OCI-LY7 (cell line): ENCODE measurements at regions not wholly inside any gene's neighbourhood (a gene's known extent, or its start where the extent isn't known, plus 50 kb on each side); places are given as distances from the start of the nearest gene placed in this dataset.
"Not testable (repeated sequence)": the region's sequence is repeated elsewhere in the genome, so short reads cannot be mapped to it uniquely, and the experiment has no call there.

ENCODE experiments used
- BruUV-seq: library from RNA; stranded (reverse); fragments of 400-500 nt; replicated peaks from 2 replicates; lab custom pipeline; 2021; lab: Mats Ljungman, UMichigan
- CTCF ChIA-PET: fragments of 300-600 bp; sonication (Branson Sonifier 250); formaldehyde crosslinking; loops from one replicate; lab custom pipeline; 2022; ENCODE audit warnings: antibody characterized with exemption; ENCODE audit not compliant: unreplicated experiment; lab: Charles Lee
- POLR2A ChIA-PET: fragments of 300-600 bp; sonication (Branson Sonifier 250); formaldehyde crosslinking; loops from one replicate; lab custom pipeline; 2022; ENCODE audit warnings: antibody characterized with exemption; lab: Charles Lee
- DNase-seq: peaks from one replicate; pipeline ENCODE4 v3.0.0-alpha.2; 2015; ENCODE audit warnings: low spot score
- H2AFZ ChIP-seq: fragments of 200-600 bp; sonication (generic), shearing (Covaris generic); 2 replicates; pipeline ENCODE4 v1.6.1; 2014; ENCODE audit warnings: mild to moderate bottlenecking, antibody characterized with exemption, low read length, moderate library complexity
- H3K27ac ChIP-seq: fragments of 200-600 bp; sonication (generic); 2 replicates; pipeline ENCODE4 v1.5.1; 2014; ENCODE audit warnings: mixed run types, low read depth, mild to moderate bottlenecking, moderate library complexity, low read length, inconsistent platforms; ENCODE audit not compliant: poor library complexity, severe bottlenecking
- H3K36me3 ChIP-seq: fragments of 200-600 bp; sonication (generic); 2 replicates; pipeline ENCODE4 v1.6.1; 2014; ENCODE audit warnings: mild to moderate bottlenecking, antibody characterized with exemption, low read length, moderate library complexity, mixed read lengths; ENCODE audit not compliant: insufficient read depth
- H3K4me1 ChIP-seq: fragments of 200-600 bp; sonication (generic); 2 replicates; pipeline ENCODE4 v1.5.1; 2014; ENCODE audit warnings: mild to moderate bottlenecking, low read length; ENCODE audit not compliant: insufficient read depth, poor library complexity, severe bottlenecking
- H3K4me2 ChIP-seq: fragments of 200-600 bp; sonication (generic); 2 replicates; pipeline ENCODE4 v1.6.1; 2014; ENCODE audit warnings: mild to moderate bottlenecking, low read length
- H3K4me3 ChIP-seq: fragments of 200-600 bp; sonication (generic); 2 replicates; pipeline ENCODE4 v1.5.1; 2014; ENCODE audit warnings: mild to moderate bottlenecking, low read depth, low read length; ENCODE audit not compliant: poor library complexity, severe bottlenecking
- H3K79me2 ChIP-seq: fragments of 200-600 bp; sonication (generic); 2 replicates; pipeline ENCODE4 v1.6.1; 2016; ENCODE audit warnings: low read depth, mild to moderate bottlenecking, low read length, moderate library complexity, mixed read lengths; ENCODE audit not compliant: insufficient read depth
- H3K9me2 ChIP-seq: fragments of 200-600 bp; sonication (generic); 2 replicates; pipeline ENCODE4 v1.6.1; 2016; ENCODE audit warnings: mild to moderate bottlenecking, low read length, mixed read lengths; ENCODE audit not compliant: insufficient read depth
- H3K9me3 ChIP-seq: fragments of 200-600 bp; sonication (generic); 2 replicates; pipeline ENCODE4 v1.6.1; 2014; ENCODE audit warnings: mild to moderate bottlenecking, mixed run types, low read length, mixed read lengths
- H4K20me1 ChIP-seq: fragments of 200-600 bp; sonication (generic); 2 replicates; pipeline ENCODE4 v1.6.1; 2014; ENCODE audit warnings: mild to moderate bottlenecking, antibody characterized with exemption, low read length, moderate library complexity, mixed read lengths; ENCODE audit not compliant: insufficient read depth
- EZH2phosphoT487 ChIP-seq: fragments of 200-600 bp; sonication (generic); IDR thresholded peaks from 2 replicates; pipeline ENCODE4 v1.6.1; 2018; ENCODE audit warnings: low read depth, borderline replicate concordance, mild to moderate bottlenecking, mixed run types, antibody characterized with exemption, low read length, moderate library complexity, mixed read lengths
- intact Hi-C: fragments of 100-400 bp; cut with micrococcal nuclease; formaldehyde crosslinking; loops from one replicate; pipeline ENCODE4 v1.10.0; 2022; ENCODE audit not compliant: unreplicated experiment
- TF ChIP-seq, protein P1 (sequence below): fragments of 200-600 bp; sonication (generic); conservative IDR thresholded peaks from 2 replicates; pipeline ENCODE4 v1.5.1; 2014; ENCODE audit warnings: mild to moderate bottlenecking, antibody characterized with exemption, low read length, moderate library complexity, mixed read lengths

DNA sequence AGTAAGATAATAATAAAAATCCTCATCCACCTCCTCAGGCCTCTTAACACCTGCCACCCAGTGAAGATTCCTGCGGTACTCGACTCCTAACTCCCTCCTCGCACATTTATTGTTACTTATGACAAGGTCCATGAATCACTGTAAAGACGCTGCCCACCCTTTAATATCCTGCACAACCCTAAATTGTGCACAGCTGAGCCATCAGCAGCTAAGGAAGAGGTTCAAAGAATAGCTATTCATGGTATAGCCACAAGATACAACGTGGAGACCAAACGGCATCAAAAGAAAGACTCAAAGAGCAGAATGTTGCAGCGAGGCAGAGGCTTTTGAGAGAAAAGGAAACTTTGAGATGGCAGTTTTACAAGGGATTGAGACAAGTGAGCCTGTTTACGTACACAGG, 266.3 kb downstream of the SATB2 start:
- H2AFZ ChIP-seq: peak overlapping the region; percentile 97
- TF ChIP-seq, protein P1, sequence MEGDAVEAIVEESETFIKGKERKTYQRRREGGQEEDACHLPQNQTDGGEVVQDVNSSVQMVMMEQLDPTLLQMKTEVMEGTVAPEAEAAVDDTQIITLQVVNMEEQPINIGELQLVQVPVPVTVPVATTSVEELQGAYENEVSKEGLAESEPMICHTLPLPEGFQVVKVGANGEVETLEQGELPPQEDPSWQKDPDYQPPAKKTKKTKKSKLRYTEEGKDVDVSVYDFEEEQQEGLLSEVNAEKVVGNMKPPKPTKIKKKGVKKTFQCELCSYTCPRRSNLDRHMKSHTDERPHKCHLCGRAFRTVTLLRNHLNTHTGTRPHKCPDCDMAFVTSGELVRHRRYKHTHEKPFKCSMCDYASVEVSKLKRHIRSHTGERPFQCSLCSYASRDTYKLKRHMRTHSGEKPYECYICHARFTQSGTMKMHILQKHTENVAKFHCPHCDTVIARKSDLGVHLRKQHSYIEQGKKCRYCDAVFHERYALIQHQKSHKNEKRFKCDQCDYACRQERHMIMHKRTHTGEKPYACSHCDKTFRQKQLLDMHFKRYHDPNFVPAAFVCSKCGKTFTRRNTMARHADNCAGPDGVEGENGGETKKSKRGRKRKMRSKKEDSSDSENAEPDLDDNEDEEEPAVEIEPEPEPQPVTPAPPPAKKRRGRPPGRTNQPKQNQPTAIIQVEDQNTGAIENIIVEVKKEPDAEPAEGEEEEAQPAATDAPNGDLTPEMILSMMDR: no peak
- TF ChIP-seq EZH2phosphoT487: no peak
- no peaks in the 10 kb centered on the region for H4K20me1 ChIP-seq
- CTCF ChIA-PET: no interaction called here
- peak overlapping the region; percentile 22; the same call in 1 of the 2 replicates for H3K4me2 ChIP-seq
- intact Hi-C loops: no loop called here
- peaks cover 43% of the 10 kb centered on the region for H3K4me1 ChIP-seq
- H3K36me3 ChIP-seq: no peaks in the 10 kb centered on the region
- no peak overlapping the region for H3K4me3 ChIP-seq
- no peak overlapping the region for H3K27ac ChIP-seq
- no peak for DNase-seq
- no peaks in the 10 kb centered on the region for H3K9me2 ChIP-seq
- POLR2A ChIA-PET: interaction anchor here (0.7 to 1.6 kb wide), 4 partner anchors 17 to 141 kb away, joined by 3 to 7 read pairs (median 5); no protein-coding TSS in a partner anchor
- no TSS peak for BruUV-seq
- H3K9me3 ChIP-seq: no peaks in the 10 kb centered on the region; the same call in 1 of the 2 replicates
- H3K79me2 ChIP-seq: no peaks in the 10 kb centered on the region

GRCh38 chr2:199189229-199189628, 268.5 kb downstream of the SATB2 start:
- no peaks in the 10 kb centered on the region; the same call in 1 of the 2 replicates for H3K9me3 ChIP-seq
- peaks cover 56% of the 10 kb centered on the region for H3K4me1 ChIP-seq
- TF ChIP-seq, protein P1: no peak
- TF ChIP-seq EZH2phosphoT487: no peak
- H3K4me2 ChIP-seq: 0 out of 2 replicates have a peak overlapping the region, but pooled peaks have one; percentile 19
- no peaks in the 10 kb centered on the region for H3K79me2 ChIP-seq
- no peaks in the 10 kb centered on the region for H3K9me2 ChIP-seq
- peak overlapping the region; percentile 54; the same call in 1 of the 2 replicates for H2AFZ ChIP-seq
- DNase-seq: no peak
- no peaks in the 10 kb centered on the region for H4K20me1 ChIP-seq
- no peak overlapping the region for H3K4me3 ChIP-seq
- intact Hi-C loops: loop anchor here (5.0 kb wide), 1 partner anchor 123 kb away; no protein-coding TSS in a partner anchor
- H3K27ac ChIP-seq: no peak overlapping the region
- POLR2A ChIA-PET: interaction anchor here (1.2 to 1.5 kb wide), 2 partner anchors 117 to 265 kb away, joined by 3 read pairs; no protein-coding TSS in a partner anchor
- H3K36me3 ChIP-seq: no peaks in the 10 kb centered on the region
- no TSS peak for BruUV-seq
- CTCF ChIA-PET: no interaction called here

GRCh38 chr2:199186301-199186751, 271.4 kb downstream of the SATB2 start:
- intact Hi-C loops: loop anchor here (5.0 kb wide), 1 partner anchor 126 kb away; no protein-coding TSS in a partner anchor
- Histone ChIP-seq H3K27ac (peak overlapping the region; percentile 82), H3K9me3 (no peaks in the 10 kb centered on the region; the same call in 1 of the 2 replicates), H3K9me2 (no peaks in the 10 kb centered on the region), H3K79me2 (no peaks in the 10 kb centered on the region), H3K36me3 (no peaks in the 10 kb centered on the region), H2AFZ (peak overlapping the region; percentile 85), H3K4me1 (peaks cover 52% of the 10 kb centered on the region), H3K4me3 (peak overlapping the region; percentile 56), H4K20me1 (no peaks in the 10 kb centered on the region), H3K4me2 (peak overlapping the region; percentile 74)
- POLR2A ChIA-PET: interaction anchor here (0.6 to 1.5 kb wide), 9 partner anchors 9 to 140 kb away, joined by 3 to 8 read pairs (median 3); no protein-coding TSS in a partner anchor
- CTCF ChIA-PET: no interaction called here
- TF ChIP-seq, protein P1: no peak
- TF ChIP-seq EZH2phosphoT487: no peak
- peak; percentile 90 for DNase-seq
- BruUV-seq: no TSS peak

DNA sequence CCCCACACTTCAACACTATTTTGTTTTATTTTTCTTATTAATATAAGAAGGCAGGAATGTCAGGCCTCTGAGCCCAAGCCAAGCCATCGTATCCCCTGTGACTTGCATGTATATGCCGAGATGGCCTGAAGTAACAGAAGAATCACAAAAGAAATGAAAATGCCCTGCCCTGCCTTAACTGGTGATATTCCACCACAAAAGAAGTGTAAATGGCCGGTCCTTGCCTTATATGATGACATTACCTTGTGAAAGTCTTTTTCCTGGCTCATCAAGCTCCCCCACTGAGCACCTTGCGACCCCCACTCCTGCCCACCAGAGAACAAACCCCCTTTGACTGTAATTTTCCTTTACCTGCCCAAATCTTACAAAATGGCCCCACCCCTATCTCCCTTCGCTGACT, 272.6 kb downstream of the SATB2 start:
- H3K9me3 ChIP-seq, H3K36me3 ChIP-seq, POLR2A ChIA-PET, DNase-seq, BruUV-seq, H4K20me1 ChIP-seq, H3K79me2 ChIP-seq, H3K4me3 ChIP-seq, CTCF ChIA-PET, H3K9me2 ChIP-seq: not testable (repeated sequence)
- intact Hi-C loops: loop anchor here (5.0 kb wide), 1 partner anchor 127 kb away; no protein-coding TSS in a partner anchor
- H3K27ac ChIP-seq: peak overlapping the region; percentile 82
- 0 out of 2 replicates have a peak overlapping the region, but pooled peaks have one; percentile 53 for H2AFZ ChIP-seq
- peak overlapping the region; percentile 74; the same call in 1 of the 2 replicates for H3K4me2 ChIP-seq
- H3K4me1 ChIP-seq: peaks cover 45% of the 10 kb centered on the region
